IMR-90 (cell line): ENCODE measurements at regions not wholly inside any gene's neighbourhood (a gene's known extent, or its start where the extent isn't known, plus 50 kb on each side); places are given as distances from the start of the nearest gene placed in this dataset.

Source experiments
- ATAC-seq: fragments of 200-7000 bp; cut with Tn5 transposase; 2 replicates; pipeline ENCODE4 v1.9.1; 2020; ENCODE audit warnings: low read depth, mild to moderate bottlenecking, moderate library complexity
- BruUV-seq: library from RNA; stranded (reverse); fragments of 400-500 nt; replicated peaks from 2 replicates; lab custom pipeline; 2021; lab: Mats Ljungman, UMichigan
- CTCF ChIA-PET: fragments of 300-600 bp; formaldehyde crosslinking; extraction: SDS; loops from one replicate; lab custom pipeline; 2021; ENCODE audit warnings: antibody characterized with exemption; lab: Yijun Ruan, JAX
- POLR2A ChIA-PET: fragments of 300-600 bp; sonication (Branson Sonifier 250); formaldehyde crosslinking; loops from one replicate; lab custom pipeline; 2022; ENCODE audit warnings: antibody characterized with exemption; ENCODE audit not compliant: unreplicated experiment; lab: Charles Lee
- DNase-seq: peaks from one replicate; pipeline ENCODE4 v3.0.0; 2013
- H2AFZ ChIP-seq: replicated peaks from 2 replicates; pipeline ENCODE3; 2013; ENCODE audit warnings: low read length, mild to moderate bottlenecking; ENCODE audit not compliant: poor library complexity
- H2AK5ac ChIP-seq: 2 replicates; pipeline ENCODE4 v1.6.1; 2013; ENCODE audit warnings: low read depth, low read length, inconsistent platforms
- H2AK9ac ChIP-seq: replicated peaks from 2 replicates; pipeline ENCODE3; 2013; ENCODE audit warnings: mild to moderate bottlenecking, low read depth, low read length, moderate library complexity; ENCODE audit not compliant: poor library complexity
- H2BK120ac ChIP-seq: 2 replicates; pipeline ENCODE4 v1.6.1; 2013; ENCODE audit warnings: low read depth, low read length, inconsistent platforms
- H2BK15ac ChIP-seq: 3 replicates; pipeline ENCODE4 v1.6.1; 2013; ENCODE audit warnings: low read depth, low read length, inconsistent platforms
- H2BK20ac ChIP-seq: 2 replicates; pipeline ENCODE4 v1.6.1; 2013; ENCODE audit warnings: low read depth, mild to moderate bottlenecking, inconsistent platforms, low read length, moderate library complexity
- H2BK5ac ChIP-seq: 2 replicates; pipeline ENCODE4 v1.6.1; 2013; ENCODE audit warnings: mild to moderate bottlenecking, low read depth, low read length, inconsistent platforms; ENCODE audit not compliant: poor library complexity, severe bottlenecking
- H3K14ac ChIP-seq: replicated peaks from 2 replicates; pipeline ENCODE4 v1.6.1; 2013; ENCODE audit warnings: low read depth, low read length, inconsistent platforms
- H3K18ac ChIP-seq: 2 replicates; pipeline ENCODE4 v1.6.1; 2013; ENCODE audit warnings: low read depth, low read length, control low read depth
- H3K23ac ChIP-seq: 2 replicates; pipeline ENCODE4 v1.6.1; 2013; ENCODE audit warnings: low read depth, low read length, inconsistent platforms
- H3K27ac ChIP-seq: 2 replicates; pipeline ENCODE4 v1.5.1; 2013; ENCODE audit warnings: mild to moderate bottlenecking, control low read depth, low read length; ENCODE audit not compliant: insufficient read depth
- H3K27me3 ChIP-seq: 2 replicates; pipeline ENCODE4 v1.6.1; 2013; ENCODE audit warnings: low read length; ENCODE audit not compliant: control insufficient read depth, insufficient read depth
- H3K36me3 ChIP-seq: 2 replicates; pipeline ENCODE4 v1.6.1; 2013; ENCODE audit warnings: low read length, mixed read lengths; ENCODE audit not compliant: control insufficient read depth, insufficient read depth
- H3K4ac ChIP-seq: 2 replicates; pipeline ENCODE4 v1.6.1; 2013; ENCODE audit warnings: low read depth, low read length, inconsistent platforms
- H3K4me1 ChIP-seq: 2 replicates; pipeline ENCODE4 v1.6.1; 2013; ENCODE audit warnings: low read length, mixed read lengths; ENCODE audit not compliant: control insufficient read depth, insufficient read depth
- H3K4me2 ChIP-seq: 2 replicates; pipeline ENCODE4 v1.6.1; 2013; ENCODE audit warnings: low read depth, mild to moderate bottlenecking, control low read depth, low read length, moderate library complexity
- H3K4me3 ChIP-seq: 2 replicates; pipeline ENCODE4 v1.5.1; 2013; ENCODE audit warnings: low read depth, mild to moderate bottlenecking, control low read depth, low read length, moderate library complexity; ENCODE audit not compliant: insufficient read depth
- H3K56ac ChIP-seq: 2 replicates; pipeline ENCODE4 v1.6.1; 2013; ENCODE audit warnings: low read length, inconsistent platforms; ENCODE audit not compliant: insufficient read depth; ENCODE audit errors: extremely low read depth
- H3K79me1 ChIP-seq, 2 experiments: 2 replicates each; pipeline ENCODE4 v1.6.1; 2013; ENCODE audit warnings: low read length in 2 of 2, inconsistent platforms in 1 of 2, low read depth in 1 of 2
- H3K9ac ChIP-seq: 2 replicates; pipeline ENCODE4 v1.6.1; 2013; ENCODE audit warnings: low read depth, low read length, control low read depth
- H3K9me1 ChIP-seq: 2 replicates; pipeline ENCODE4 v1.6.1; 2013; ENCODE audit warnings: low read length, inconsistent platforms; ENCODE audit not compliant: insufficient read depth
- H3K9me3 ChIP-seq: 2 replicates; pipeline ENCODE4 v1.6.1; 2013; ENCODE audit warnings: low read length; ENCODE audit not compliant: control insufficient read depth, insufficient read depth
- H4K20me1 ChIP-seq: 2 replicates; pipeline ENCODE4 v1.6.1; 2013; ENCODE audit warnings: low read length, inconsistent platforms; ENCODE audit not compliant: insufficient read depth
- H4K5ac ChIP-seq: 2 replicates; pipeline ENCODE4 v1.6.1; 2013; ENCODE audit warnings: mild to moderate bottlenecking, low read depth, low read length, control low read depth
- H4K8ac ChIP-seq, 2 experiments: 2 replicates each; pipeline ENCODE4 v1.6.1; 2013; ENCODE audit warnings: low read depth in 2 of 2, low read length in 2 of 2, control low read depth in 1 of 2, inconsistent platforms in 1 of 2
- H4K91ac ChIP-seq: 2 replicates; pipeline ENCODE4 v1.6.1; 2013; ENCODE audit warnings: low read depth, low read length, inconsistent platforms; ENCODE audit not compliant: insufficient read depth
- CHD1 ChIP-seq: IDR thresholded peaks from 2 replicates; pipeline ENCODE4 v1.6.1; 2012; ENCODE audit warnings: low read depth, low read length, improper control_type of control experiment
- RAD21 ChIP-seq: IDR thresholded peaks from 2 replicates; pipeline ENCODE4 v1.6.1; 2012; ENCODE audit warnings: low read length, improper control_type of control experiment
- RFX5 ChIP-seq: IDR thresholded peaks from 2 replicates; pipeline ENCODE4 v1.8.0; 2012; ENCODE audit warnings: low read depth, mild to moderate bottlenecking, low read length, moderate library complexity
- WGBS, 2 experiments: methylation state at CpG; one replicate each; pipeline versions ENCODE4 v1.1.5 to v1.1.7; 2013; ENCODE audit warnings: missing lambda C conversion rate in 2 of 2; ENCODE audit not compliant: insufficient read length in 1 of 2; ENCODE audit errors: extremely low coverage in 2 of 2; 5-methylcytosine and 5-hydroxymethylcytosine counted together
- dilution Hi-C: fragments of 300-500 bp; cut with HindIII; formaldehyde crosslinking; loops from one replicate; pipeline ENCODE4 v1.14.3; 2018; ENCODE audit warnings: low sequenced_read_pairs; ENCODE audit not compliant: unreplicated experiment
- in situ Hi-C: fragments of 300-500 bp; cut with MboI; formaldehyde crosslinking; loops from 3 replicates; pipeline ENCODE4 v1.14.3; 2019; ENCODE audit warnings: low sequenced_read_pairs, inconsistent platforms, mixed read lengths
- intact Hi-C: fragments of 100-400 bp; cut with micrococcal nuclease; formaldehyde crosslinking; loops from 2 replicates; pipeline ENCODE4 v1.10.0; 2022

DNA sequence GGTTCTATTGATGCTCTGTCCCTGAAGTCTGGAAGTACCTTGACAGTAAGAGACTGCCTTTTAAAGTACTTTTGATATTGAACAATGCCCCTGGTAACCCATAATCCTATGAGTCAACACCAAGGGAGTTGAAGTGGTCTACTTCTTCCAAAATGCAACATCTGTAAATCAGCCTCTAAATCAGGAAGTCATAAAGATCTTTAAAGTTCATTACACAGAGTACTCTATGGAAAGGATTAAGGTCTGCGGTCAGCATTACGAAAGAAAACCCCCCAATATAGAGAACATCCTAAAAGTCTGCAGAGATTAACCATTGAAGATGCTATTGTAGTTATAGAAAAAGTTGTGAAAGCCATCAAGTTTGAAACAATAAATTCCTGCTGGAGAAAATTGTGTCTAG, 52.7 kb upstream of the CMC1 start:
- H2AK9ac ChIP-seq, result no peak overlapping the region
- no peaks in the 10 kb centered on the region for H4K20me1 ChIP-seq
- H3K23ac ChIP-seq, result no peak overlapping the region
- H3K4me2 ChIP-seq, result no peak overlapping the region
- intact Hi-C loops (no loop called here), dilution Hi-C loops (no loop called here), in situ Hi-C loops (no loop called here)
- no peak overlapping the region for H4K91ac ChIP-seq
- H2AK5ac ChIP-seq, result no peak overlapping the region
- no peak overlapping the region for H4K8ac ChIP-seq
- no peak overlapping the region for H3K27ac ChIP-seq
- no TSS peak for BruUV-seq
- H3K27me3 ChIP-seq, result no peaks in the 10 kb centered on the region
- H3K9me1 ChIP-seq, result no peaks in the 10 kb centered on the region
- DNase-seq, result no peak
- CTCF ChIA-PET, result no interaction called here
- no peak overlapping the region for H2BK15ac ChIP-seq
- no peak overlapping the region for H3K14ac ChIP-seq
- H2BK120ac ChIP-seq, result no peak overlapping the region
- no peak overlapping the region for H4K5ac ChIP-seq
- TF ChIP-seq CHD1 (no peak), RFX5 (no peak), RAD21 (no peak)
- H3K9ac ChIP-seq, result no peak overlapping the region
- no peak overlapping the region for H2BK5ac ChIP-seq
- no peak for ATAC-seq
- no peak overlapping the region for H3K4ac ChIP-seq
- no peak overlapping the region for H3K4me3 ChIP-seq
- H3K79me1 ChIP-seq, result no peaks in the 10 kb centered on the region
- POLR2A ChIA-PET, result no interaction called here
- no peak overlapping the region for H2AFZ ChIP-seq
- no CpG with 5 or more reads among the region's 2 CpGs for WGBS, 2 experiments
- no peaks in the 10 kb centered on the region for H3K4me1 ChIP-seq
- no peak overlapping the region for H3K56ac ChIP-seq
- no peak overlapping the region for H3K18ac ChIP-seq
- no peaks in the 10 kb centered on the region for H3K36me3 ChIP-seq
- no peak overlapping the region for H2BK20ac ChIP-seq
- H3K9me3 ChIP-seq, result no peaks in the 10 kb centered on the region
